ENCODE measurements at regions not wholly inside any gene's neighbourhood (a gene's known extent, or its start where the extent isn't known, plus 50 kb on each side); places are given as distances from the start of the nearest gene placed in this dataset.

- no peak for DNase-seq
Measured at GRCh38 chr3:30341079-30341478, 265.3 kb upstream of the TGFBR2 start.

- no peak for DNase-seq
Measured at GRCh38 chr3:30341851-30342250, 264.6 kb upstream of the TGFBR2 start.

- DNase-seq: no peak
Measured at GRCh38 chr3:30342318-30343060, 263.9 kb upstream of the TGFBR2 start.

- no peak for DNase-seq
Measured at GRCh38 chr3:30343067-30343831, 263.2 kb upstream of the TGFBR2 start.

GRCh38 chr3:30343861-30344260 lies 262.5 kb upstream of the TGFBR2 start:
- DNase-seq: no peak

GRCh38 chr3:30344288-30344687 lies 262.1 kb upstream of the TGFBR2 start:
- no peak for DNase-seq

- no peak for DNase-seq
Measured at GRCh38 chr3:30346933-30347320, 259.5 kb upstream of the TGFBR2 start.

GRCh38 chr3:30347679-30348216 lies 258.7 kb upstream of the TGFBR2 start:
- no peak for DNase-seq

- DNase-seq: no peak
Measured at GRCh38 chr3:30349507-30349906, 256.9 kb upstream of the TGFBR2 start.

- DNase-seq: no peak
Measured at GRCh38 chr3:30350011-30350410, 256.4 kb upstream of the TGFBR2 start.

GRCh38 chr3:30350901-30351300 lies 255.5 kb upstream of the TGFBR2 start:
- no peak for DNase-seq

- DNase-seq: no peak
Measured at GRCh38 chr3:30352410-30353318, 253.7 kb upstream of the TGFBR2 start.

GRCh38 chr3:30353711-30354467 lies 252.5 kb upstream of the TGFBR2 start:
- DNase-seq: no peak

- DNase-seq: no peak
Measured at GRCh38 chr3:30354513-30354912, 251.9 kb upstream of the TGFBR2 start.

GRCh38 chr3:30354972-30355371 lies 251.4 kb upstream of the TGFBR2 start:
- DNase-seq: no peak

- DNase-seq: peak; percentile 74 to 80
Measured at GRCh38 chr3:30355622-30356021, 250.8 kb upstream of the TGFBR2 start.

- no peak for DNase-seq
Measured at GRCh38 chr3:30356866-30357753, 249.3 kb upstream of the TGFBR2 start.

GRCh38 chr3:30357897-30358296 lies 248.5 kb upstream of the TGFBR2 start:
- no peak for DNase-seq

- DNase-seq: no peak
Measured at GRCh38 chr3:30358871-30359270, 247.5 kb upstream of the TGFBR2 start.

- no peak for DNase-seq
Measured at GRCh38 chr3:30368978-30369377, 237.4 kb upstream of the TGFBR2 start.

GRCh38 chr3:30370681-30371271 lies 235.6 kb upstream of the TGFBR2 start:
- no peak for DNase-seq

Measured in AML-193 (cell line).